Gastrocnemius medialis (tissue), 4 donors: ENCODE measurements at regions not wholly inside any gene's neighbourhood (a gene's known extent, or its start where the extent isn't known, plus 50 kb on each side); places are given as distances from the start of the nearest gene placed in this dataset.

Experiments
- POLR2A ChIP-seq, 2 donors: fragments of 450-650 bp; IDR thresholded peaks; one replicate each; pipeline ENCODE4 v1.6.1; 2017; ENCODE audit warnings: antibody characterized with exemption in 2 of 2, mild to moderate bottlenecking in 2 of 2, moderate library complexity in 2 of 2
- TF ChIP-seq, protein P1 (sequence below), 5 experiments: fragments of 450-650 bp in 3 of 5; fragments of 200-600 bp in 2 of 5; sonication (generic) in 2 of 5; IDR thresholded peaks in 4 of 5; conservative IDR thresholded peaks in 1 of 5; 1 replicate in 4 of 5; 2 replicates in 1 of 5; pipeline ENCODE4 v1.5.1; 2016 to 2019; ENCODE audit warnings: antibody characterized with exemption in 5 of 5, mild to moderate bottlenecking in 3 of 5, moderate library complexity in 3 of 5

DNA sequence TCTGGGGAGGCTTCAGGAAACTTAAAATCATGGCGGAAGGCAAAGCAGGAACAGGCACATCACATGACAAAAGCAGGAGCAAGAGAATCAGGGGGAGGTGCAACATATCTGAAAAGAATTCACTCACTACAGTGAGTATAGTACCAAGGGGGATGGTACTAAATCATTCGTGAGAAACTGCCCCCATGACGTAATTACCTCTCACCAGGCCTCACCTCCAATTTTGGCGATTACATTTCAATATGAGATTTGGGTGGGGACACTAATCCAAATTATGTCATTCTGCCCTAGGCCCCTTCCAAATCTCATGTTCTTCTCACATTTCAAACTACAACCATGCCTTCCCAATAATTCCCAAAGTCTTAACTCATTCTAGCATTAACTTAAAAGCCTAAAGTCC is 740.8 kb upstream of the SOX11 start:
- TF ChIP-seq, protein P1, sequence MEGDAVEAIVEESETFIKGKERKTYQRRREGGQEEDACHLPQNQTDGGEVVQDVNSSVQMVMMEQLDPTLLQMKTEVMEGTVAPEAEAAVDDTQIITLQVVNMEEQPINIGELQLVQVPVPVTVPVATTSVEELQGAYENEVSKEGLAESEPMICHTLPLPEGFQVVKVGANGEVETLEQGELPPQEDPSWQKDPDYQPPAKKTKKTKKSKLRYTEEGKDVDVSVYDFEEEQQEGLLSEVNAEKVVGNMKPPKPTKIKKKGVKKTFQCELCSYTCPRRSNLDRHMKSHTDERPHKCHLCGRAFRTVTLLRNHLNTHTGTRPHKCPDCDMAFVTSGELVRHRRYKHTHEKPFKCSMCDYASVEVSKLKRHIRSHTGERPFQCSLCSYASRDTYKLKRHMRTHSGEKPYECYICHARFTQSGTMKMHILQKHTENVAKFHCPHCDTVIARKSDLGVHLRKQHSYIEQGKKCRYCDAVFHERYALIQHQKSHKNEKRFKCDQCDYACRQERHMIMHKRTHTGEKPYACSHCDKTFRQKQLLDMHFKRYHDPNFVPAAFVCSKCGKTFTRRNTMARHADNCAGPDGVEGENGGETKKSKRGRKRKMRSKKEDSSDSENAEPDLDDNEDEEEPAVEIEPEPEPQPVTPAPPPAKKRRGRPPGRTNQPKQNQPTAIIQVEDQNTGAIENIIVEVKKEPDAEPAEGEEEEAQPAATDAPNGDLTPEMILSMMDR (IDR thresholded peaks at IDR 0.05 in 4 of 5, conservative IDR thresholded peaks at IDR 0.05 in 1 of 5), result no peak
- no peak for TF ChIP-seq POLR2A (IDR thresholded peaks at IDR 0.05)
